KMS-11 (cell line): ENCODE measurements at regions not wholly inside any gene's neighbourhood (a gene's known extent, or its start where the extent isn't known, plus 50 kb on each side); places are given as distances from the start of the nearest gene placed in this dataset.
"Not testable (repeated sequence)": the region's sequence is repeated elsewhere in the genome, so short reads cannot be mapped to it uniquely, and the experiment has no call there.

ENCODE experiments used
- H2AFZ ChIP-seq: fragments of 200-600 bp; sonication (generic); 2 replicates; pipeline ENCODE4 v1.6.1; 2016; ENCODE audit warnings: antibody characterized with exemption, mixed run types, low read depth
- H3K27ac ChIP-seq: fragments of 200-600 bp; sonication (generic); 2 replicates; pipeline ENCODE4 v1.6.1; 2016; ENCODE audit warnings: mild to moderate bottlenecking, mixed run types
- H3K27me3 ChIP-seq: fragments of 200-600 bp; sonication (generic); 2 replicates; pipeline ENCODE4 v1.6.1; 2017; ENCODE audit warnings: mild to moderate bottlenecking, low read depth, mixed run types, moderate library complexity; ENCODE audit not compliant: insufficient read depth
- H3K36me3 ChIP-seq: fragments of 200-600 bp; sonication (generic); 2 replicates; pipeline ENCODE4 v1.6.1; 2017; ENCODE audit warnings: mild to moderate bottlenecking, mixed run types; ENCODE audit not compliant: insufficient read depth
- H3K4me1 ChIP-seq: fragments of 200-600 bp; sonication (generic); 2 replicates; pipeline ENCODE4 v1.6.1; 2016; ENCODE audit warnings: mild to moderate bottlenecking, low read depth, mixed run types; ENCODE audit not compliant: poor library complexity, severe bottlenecking
- H3K4me2 ChIP-seq: fragments of 200-600 bp; sonication (generic); 2 replicates; pipeline ENCODE4 v1.7.0; 2016; ENCODE audit warnings: mild to moderate bottlenecking, mixed run types
- H3K4me3 ChIP-seq: fragments of 200-600 bp; sonication (generic); IDR thresholded peaks from 2 replicates; pipeline ENCODE4 v1.6.1; 2017; ENCODE audit warnings: low read depth, low read length, mixed read lengths; ENCODE audit not compliant: insufficient read depth
- H3K79me2 ChIP-seq: fragments of 200-600 bp; sonication (generic); 2 replicates; pipeline ENCODE4 v1.6.1; 2016; ENCODE audit warnings: low read depth, mixed run types; ENCODE audit not compliant: insufficient read depth
- H3K9ac ChIP-seq: fragments of 200-600 bp; sonication (generic); 2 replicates; pipeline ENCODE4 v1.6.1; 2016; ENCODE audit warnings: mild to moderate bottlenecking, mixed run types
- H4K20me1 ChIP-seq: fragments of 200-600 bp; sonication (generic); 2 replicates; pipeline ENCODE4 v1.6.1; 2016; ENCODE audit warnings: mild to moderate bottlenecking, mixed run types; ENCODE audit not compliant: insufficient read depth
- TF ChIP-seq, protein P1 (sequence below): fragments of 200-600 bp; sonication (generic); conservative IDR thresholded peaks from 2 replicates; pipeline ENCODE4 v1.6.1; 2017; ENCODE audit warnings: low read depth, mild to moderate bottlenecking, antibody characterized with exemption, low read length, moderate library complexity, mixed read lengths

GRCh38 chr11:134657631-134658030 lies 245.6 kb upstream of the B3GAT1 start:
- Histone ChIP-seq H3K4me1 (no peaks in the 10 kb centered on the region), H2AFZ (no peak overlapping the region), H3K4me3 (no peak overlapping the region), H4K20me1 (no peaks in the 10 kb centered on the region), H3K27ac (no peak overlapping the region), H3K9ac (no peak overlapping the region), H3K79me2 (no peaks in the 10 kb centered on the region), H3K27me3 (no peaks in the 10 kb centered on the region), H3K4me2 (no peak overlapping the region), H3K36me3 (no peaks in the 10 kb centered on the region)
- TF ChIP-seq, protein P1, sequence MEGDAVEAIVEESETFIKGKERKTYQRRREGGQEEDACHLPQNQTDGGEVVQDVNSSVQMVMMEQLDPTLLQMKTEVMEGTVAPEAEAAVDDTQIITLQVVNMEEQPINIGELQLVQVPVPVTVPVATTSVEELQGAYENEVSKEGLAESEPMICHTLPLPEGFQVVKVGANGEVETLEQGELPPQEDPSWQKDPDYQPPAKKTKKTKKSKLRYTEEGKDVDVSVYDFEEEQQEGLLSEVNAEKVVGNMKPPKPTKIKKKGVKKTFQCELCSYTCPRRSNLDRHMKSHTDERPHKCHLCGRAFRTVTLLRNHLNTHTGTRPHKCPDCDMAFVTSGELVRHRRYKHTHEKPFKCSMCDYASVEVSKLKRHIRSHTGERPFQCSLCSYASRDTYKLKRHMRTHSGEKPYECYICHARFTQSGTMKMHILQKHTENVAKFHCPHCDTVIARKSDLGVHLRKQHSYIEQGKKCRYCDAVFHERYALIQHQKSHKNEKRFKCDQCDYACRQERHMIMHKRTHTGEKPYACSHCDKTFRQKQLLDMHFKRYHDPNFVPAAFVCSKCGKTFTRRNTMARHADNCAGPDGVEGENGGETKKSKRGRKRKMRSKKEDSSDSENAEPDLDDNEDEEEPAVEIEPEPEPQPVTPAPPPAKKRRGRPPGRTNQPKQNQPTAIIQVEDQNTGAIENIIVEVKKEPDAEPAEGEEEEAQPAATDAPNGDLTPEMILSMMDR: no peak

- no peaks in the 10 kb centered on the region for H3K79me2 ChIP-seq
- no peak overlapping the region for H3K27ac ChIP-seq
- no peaks in the 10 kb centered on the region for H3K4me1 ChIP-seq
- no peak overlapping the region for H3K4me2 ChIP-seq
- H4K20me1 ChIP-seq: no peaks in the 10 kb centered on the region
- TF ChIP-seq, protein P1: no peak
- no peaks in the 10 kb centered on the region for H3K36me3 ChIP-seq
- H3K4me3 ChIP-seq: no peak overlapping the region
- no peaks in the 10 kb centered on the region for H3K27me3 ChIP-seq
- no peak overlapping the region for H2AFZ ChIP-seq
- no peak overlapping the region for H3K9ac ChIP-seq
Observed at GRCh38 chr11:134656861-134657540, 245.0 kb upstream of the B3GAT1 start.

- not testable (repeated sequence) for H3K79me2 ChIP-seq, H3K27me3 ChIP-seq, H2AFZ ChIP-seq, H3K4me1 ChIP-seq, H3K27ac ChIP-seq, H3K36me3 ChIP-seq, H3K4me2 ChIP-seq, H4K20me1 ChIP-seq, H3K4me3 ChIP-seq, H3K9ac ChIP-seq
Observed at GRCh38 chr11:134656086-134656840, 244.2 kb upstream of the B3GAT1 start.

DNA sequence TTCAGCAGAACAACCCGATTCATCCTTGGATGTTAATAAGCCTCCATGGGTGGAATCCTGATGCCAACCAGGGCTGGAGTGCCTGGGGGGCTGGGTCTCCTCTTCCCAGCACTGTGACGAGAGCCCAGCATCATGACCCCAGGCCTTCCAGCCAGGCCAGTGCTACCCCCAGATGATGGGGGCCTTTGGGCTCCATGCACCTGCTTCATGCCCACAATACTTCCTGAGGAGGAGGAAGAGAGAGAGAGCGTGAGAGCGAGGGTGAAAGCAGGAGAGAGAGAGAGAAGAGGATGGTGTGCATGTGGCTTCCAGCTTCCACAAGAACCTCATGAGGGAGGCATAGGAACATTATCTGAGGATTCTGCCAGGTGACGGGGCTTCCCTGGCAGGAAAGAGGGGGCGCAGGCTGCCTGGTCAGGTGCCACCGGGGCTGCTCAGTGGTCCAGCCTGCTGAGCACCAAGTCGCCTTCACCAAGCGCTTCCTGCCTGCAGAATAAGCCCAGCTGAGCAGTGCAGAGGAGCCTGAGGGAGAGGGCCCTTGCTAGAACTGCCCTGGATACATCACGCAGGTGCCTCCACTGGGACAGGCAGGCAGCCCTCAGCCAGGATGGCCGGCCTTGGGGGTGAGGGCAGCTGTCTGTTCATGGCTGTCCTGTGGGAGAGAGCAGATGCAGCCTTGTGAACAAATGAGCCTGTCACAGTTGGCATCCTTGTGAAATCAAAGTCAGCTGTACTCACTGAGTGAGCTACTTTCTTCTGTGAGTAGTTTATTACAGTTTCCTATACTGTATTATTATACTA lies 243.3 kb upstream of the B3GAT1 start:
- H4K20me1 ChIP-seq: no peaks in the 10 kb centered on the region
- no peak overlapping the region for H3K9ac ChIP-seq
- no peaks in the 10 kb centered on the region for H3K27me3 ChIP-seq
- H3K4me1 ChIP-seq: no peaks in the 10 kb centered on the region
- H3K79me2 ChIP-seq: no peaks in the 10 kb centered on the region
- TF ChIP-seq, protein P1: no peak
- no peak overlapping the region for H2AFZ ChIP-seq
- no peak overlapping the region for H3K4me3 ChIP-seq
- H3K27ac ChIP-seq: no peak overlapping the region
- no peaks in the 10 kb centered on the region for H3K36me3 ChIP-seq
- no peak overlapping the region for H3K4me2 ChIP-seq
